K562 (cell line): ENCODE measurements at regions not wholly inside any gene's neighbourhood (a gene's known extent, or its start where the extent isn't known, plus 50 kb on each side); places are given as distances from the start of the nearest gene placed in this dataset.
A peak's percentile ranks its signal among the peaks of the same experiment; 100 is the strongest.

Source experiments
- ATAC-seq: fragments of 200-7000 bp; cut with Tn5 transposase; 3 replicates; pipeline ENCODE4 v1.9.1; 2020; ENCODE audit warnings: moderate library complexity
- BruUV-seq: library from RNA; stranded (reverse); fragments of 400-500 nt; replicated peaks from 2 replicates; lab custom pipeline; 2021; lab: Mats Ljungman, UMichigan
- CTCF ChIA-PET: fragments of 300-600 bp; formaldehyde crosslinking; extraction: SDS; loops from one replicate; lab custom pipeline; 2021; ENCODE audit warnings: low intra/inter-chr PET ratio; lab: Yijun Ruan, JAX
- POLR2A ChIA-PET: fragments of 300-600, 350-650 bp; sonication (Branson Sonifier 250); formaldehyde crosslinking; extraction: SDS; loops from one replicate; lab custom pipeline; 2021; ENCODE audit warnings: antibody characterized with exemption, inconsistent platforms; lab: Yijun Ruan, JAX
- DNase-seq, 4 experiments: peaks; one replicate each; pipeline versions ENCODE4 v3.0.0 to v3.0.0-alpha.2; 2011 to 2018; ENCODE audit warnings: low spot score in 3 of 4, mixed read lengths in 3 of 4; ENCODE audit errors: extremely low read depth in 1 of 4
- FAIRE-seq: peaks from 2 replicates; lab custom pipeline; 2011; peaks lifted over from hg19 to GRCh38; lab: Jason Lieb, UNC
- H2AFZ ChIP-seq: 2 replicates; pipeline ENCODE4 v1.6.0; 2011; ENCODE audit warnings: low read depth, low read length, control low read depth, inconsistent platforms
- H3K27ac ChIP-seq: fragments of 200-600 bp; 3 replicates; pipeline ENCODE4 v1.8.0; 2011; ENCODE audit warnings: low read depth, mild to moderate bottlenecking, control low read depth, inconsistent platforms, low read length, moderate library complexity, mixed read lengths; ENCODE audit errors: extremely low read depth
- H3K27me3 ChIP-seq, 2 experiments: fragments of 300-600 bp in 1 of 2; 2 replicates in 1 of 2; 3 replicates in 1 of 2; pipeline versions ENCODE4 v1.6.0 to v1.8.0; 2011; ENCODE audit warnings: inconsistent platforms in 2 of 2, low read length in 2 of 2, mild to moderate bottlenecking in 1 of 2, mixed read lengths in 1 of 2, moderate library complexity in 1 of 2; ENCODE audit not compliant: control insufficient read depth in 2 of 2, insufficient read depth in 2 of 2
- H3K36me3 ChIP-seq: fragments of 300-600 bp; 3 replicates; pipeline ENCODE4 v1.8.0; 2011; ENCODE audit warnings: mild to moderate bottlenecking, low read length, inconsistent platforms; ENCODE audit not compliant: control insufficient read depth, insufficient read depth
- H3K4me1 ChIP-seq, 2 experiments: fragments of 200-600 bp in 1 of 2; replicated peaks in 1 of 2; 2 replicates in 1 of 2; 3 replicates in 1 of 2; pipeline versions ENCODE4 v1.5.1 to v1.8.0; 2011; ENCODE audit warnings: inconsistent platforms in 2 of 2, low read length in 2 of 2, mild to moderate bottlenecking in 1 of 2, mixed read lengths in 1 of 2, moderate library complexity in 1 of 2; ENCODE audit not compliant: control insufficient read depth in 2 of 2, insufficient read depth in 2 of 2
- H3K4me2 ChIP-seq: 2 replicates; pipeline ENCODE4 v1.6.1; 2011; ENCODE audit warnings: low read length, control low read depth, inconsistent platforms, mixed read lengths; ENCODE audit not compliant: insufficient read depth
- H3K4me3 ChIP-seq: fragments of 200-600 bp; sonication (generic), shearing (Covaris generic); 2 replicates; pipeline ENCODE4 v1.5.1; 2016; ENCODE audit warnings: control low read depth, inconsistent platforms
- H3K79me2 ChIP-seq: fragments of 200-600 bp; 3 replicates; pipeline ENCODE4 v1.8.0; 2011; ENCODE audit warnings: low read length, inconsistent platforms; ENCODE audit not compliant: control insufficient read depth, insufficient read depth
- H3K9ac ChIP-seq, 2 experiments: 2 replicates each; pipeline versions ENCODE4 v1.6.0 to v1.6.1; 2011; ENCODE audit warnings: low read depth in 2 of 2, low read length in 2 of 2, control low read depth in 1 of 2, inconsistent platforms in 1 of 2, mild to moderate bottlenecking in 1 of 2, mixed read lengths in 1 of 2; ENCODE audit not compliant: insufficient read depth in 1 of 2
- H3K9me1 ChIP-seq: one replicate; pipeline ENCODE4 v1.6.0; 2011; ENCODE audit warnings: inconsistent platforms, mild to moderate bottlenecking, low read length, moderate library complexity; ENCODE audit not compliant: control insufficient read depth, insufficient read depth
- H3K9me3 ChIP-seq: replicated peaks from 2 replicates; pipeline ENCODE4 v1.5.1; 2011; ENCODE audit warnings: low read depth, low read length, inconsistent platforms; ENCODE audit not compliant: control insufficient read depth, insufficient read depth
- H4K20me1 ChIP-seq: replicated peaks from 2 replicates; pipeline ENCODE4 v1.6.1; 2011; ENCODE audit warnings: low read length, inconsistent platforms, mixed read lengths; ENCODE audit not compliant: control insufficient read depth, insufficient read depth
- CEBPG ChIP-seq, 3 experiments: fragments of 200-800 bp in 1 of 3; sonication (Bioruptor generic) in 1 of 3; sonication (generic) in 1 of 3; formaldehyde crosslinking in 1 of 3; IDR thresholded peaks in 2 of 3; conservative IDR thresholded peaks in 1 of 3; 2 replicates each; pipeline versions ENCODE4 v1.6.1 to v1.8.0; 2016 to 2022; ENCODE audit warnings: missing compliant biosample characterization in 2 of 3, missing genetic modification characterization in 2 of 3, mild to moderate bottlenecking in 1 of 3, missing genetic modification reagents in 1 of 3
- CHCHD3 ChIP-seq: fragments of 250-450 bp; sonication (Bioruptor Pico); IDR thresholded peaks from 2 replicates; pipeline ENCODE4 v2.1.2; 2022; ENCODE audit warnings: mild to moderate bottlenecking
- MEIS2 ChIP-seq: fragments of 450-650 bp; IDR thresholded peaks from 2 replicates; pipeline ENCODE4 v1.6.1; 2014; ENCODE audit warnings: mild to moderate bottlenecking; ENCODE audit not compliant: partially characterized antibody
- NFIC ChIP-seq: fragments of 450-650 bp; IDR thresholded peaks from 2 replicates; pipeline ENCODE4 v1.6.1; 2017; ENCODE audit warnings: mild to moderate bottlenecking, inconsistent platforms
- WGBS: fragments of 100-300 bp; shearing (Covaris generic); methylation state at CpG from one replicate; pipeline ENCODE4 v1.1.6; 2016; ENCODE audit warnings: low coverage, mixed read lengths; ENCODE audit not compliant: insufficient coverage; ENCODE audit errors: missing lambda C conversion rate; 5-methylcytosine and 5-hydroxymethylcytosine counted together
- in situ Hi-C: fragments of 300-500 bp; cut with MboI; formaldehyde crosslinking; loops from 4 replicates; pipeline ENCODE4 v1.15.0; 2018; ENCODE audit warnings: inconsistent platforms, mixed read lengths
- intact Hi-C: fragments of 100-400 bp; cut with micrococcal nuclease; formaldehyde crosslinking; loops from 2 replicates; pipeline ENCODE4 v1.14.2; 2022
- TF ChIP-seq, protein P1 (sequence below), 2 experiments: fragments of 450-650 bp; conservative IDR thresholded peaks; 2 replicates each; pipeline ENCODE4 v1.6.1; 2017; ENCODE audit warnings: mild to moderate bottlenecking in 2 of 2, moderate library complexity in 2 of 2

DNA sequence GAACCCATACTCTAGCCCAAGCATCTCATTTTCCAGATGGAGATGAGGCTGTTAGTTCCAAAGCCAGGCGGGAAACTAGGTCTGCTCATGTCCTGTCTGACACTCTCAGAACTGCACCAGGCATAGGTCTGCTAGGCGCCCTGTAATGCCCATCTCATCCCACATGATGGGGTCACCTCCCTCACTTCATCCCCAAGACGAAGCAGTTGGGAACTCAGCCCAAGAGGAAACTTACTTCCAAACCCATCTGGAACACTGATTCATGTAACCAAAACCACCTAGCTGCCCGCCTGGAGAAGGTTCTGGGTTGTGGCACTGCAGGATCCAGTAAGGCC is 84.0 kb upstream of the PRNP start (continued):
- TF ChIP-seq CEBPG (CRISPR knock-in tag; IDR thresholded peaks at IDR 0.05) (no peak), CEBPG (tag; conservative IDR thresholded peaks at IDR 0.05 in 1 of 2, IDR thresholded peaks at IDR 0.05 in 1 of 2) (no peak), CHCHD3 (CRISPR knock-in tag) (no peak)
- TF ChIP-seq, protein P1, sequence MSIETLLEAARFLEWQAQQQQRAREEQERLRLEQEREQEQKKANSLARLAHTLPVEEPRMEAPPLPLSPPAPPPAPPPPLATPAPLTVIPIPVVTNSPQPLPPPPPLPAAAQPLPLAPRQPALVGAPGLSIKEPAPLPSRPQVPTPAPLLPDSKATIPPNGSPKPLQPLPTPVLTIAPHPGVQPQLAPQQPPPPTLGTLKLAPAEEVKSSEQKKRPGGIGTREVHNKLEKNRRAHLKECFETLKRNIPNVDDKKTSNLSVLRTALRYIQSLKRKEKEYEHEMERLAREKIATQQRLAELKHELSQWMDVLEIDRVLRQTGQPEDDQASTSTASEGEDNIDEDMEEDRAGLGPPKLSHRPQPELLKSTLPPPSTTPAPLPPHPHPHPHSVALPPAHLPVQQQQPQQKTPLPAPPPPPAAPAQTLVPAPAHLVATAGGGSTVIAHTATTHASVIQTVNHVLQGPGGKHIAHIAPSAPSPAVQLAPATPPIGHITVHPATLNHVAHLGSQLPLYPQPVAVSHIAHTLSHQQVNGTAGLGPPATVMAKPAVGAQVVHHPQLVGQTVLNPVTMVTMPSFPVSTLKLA (conservative IDR thresholded peaks at IDR 0.05), result no peak

DNA sequence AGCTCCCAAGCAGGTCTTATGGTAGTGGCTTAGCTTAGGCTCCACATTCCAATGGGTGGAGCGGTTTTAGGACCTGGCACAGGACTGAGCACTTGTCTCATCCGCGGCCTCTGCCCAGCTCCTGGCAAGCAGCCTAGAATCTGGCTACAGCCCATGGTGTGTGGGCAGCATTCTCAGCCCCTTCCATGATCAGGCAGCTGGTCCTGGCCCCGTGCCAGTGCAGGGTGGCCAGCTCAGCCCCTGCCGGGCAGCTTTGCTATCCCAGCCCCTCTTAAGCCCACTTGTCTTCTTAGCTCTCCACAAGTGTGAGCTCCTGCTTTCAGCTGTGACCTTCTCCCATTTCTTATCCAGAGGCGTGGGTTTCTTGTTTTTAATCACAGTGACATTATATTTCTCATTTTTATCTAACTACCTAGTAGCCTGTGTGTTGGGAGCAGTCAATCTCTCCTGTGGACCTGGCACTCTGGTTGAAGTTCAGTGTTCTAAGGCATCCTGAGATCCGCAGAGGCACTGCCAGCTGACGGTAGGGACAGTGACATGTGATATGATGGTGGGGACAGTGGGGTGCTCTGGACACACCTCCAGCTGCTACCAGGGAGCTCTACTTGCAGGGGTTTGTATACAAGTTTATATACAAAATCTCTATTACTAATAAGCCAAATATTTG is 84.5 kb upstream of the PRNP start:
- ChIA-PET CTCF (no interaction called here), POLR2A (interaction anchor here (0.5 to 2.1 kb wide), 4 partner anchors 122 to 885 kb away, joined by 3 to 5 read pairs (median 4); no protein-coding TSS in a partner anchor)
- no peaks in the 10 kb centered on the region for H3K9me3 ChIP-seq
- no peak for ATAC-seq
- no peaks in the 10 kb centered on the region for H4K20me1 ChIP-seq
- no peak for DNase-seq
- in situ Hi-C loops, result loop anchor here (10.0 kb wide), 1 partner anchor 343 kb away; no protein-coding TSS in a partner anchor
- no TSS peak for BruUV-seq
- TF ChIP-seq NFIC, result peak; percentile 47
- no peak for TF ChIP-seq MEIS2
- TF ChIP-seq, all 486 proteins: peak for 1
- intact Hi-C loops, result loop anchor here (10.0 kb wide), 2 partner anchors 353 to 593 kb away; no protein-coding TSS in a partner anchor
- WGBS, result 3% methylated on average over 8 of the region's 8 CpGs
- H3K79me2 ChIP-seq, result no peaks in the 10 kb centered on the region
- H3K36me3 ChIP-seq, result no peaks in the 10 kb centered on the region
- H3K27me3 ChIP-seq, result peaks cover 4 to 24% of the 10 kb centered on the region in 2 experiments; a peak in 3 of 5 replicates
- H3K4me2 ChIP-seq, result no peak overlapping the region
- H3K9me1 ChIP-seq, result no peaks in the 10 kb centered on the region
- H3K27ac ChIP-seq, result no peak overlapping the region
- no peaks in the 10 kb centered on the region for H3K4me1 ChIP-seq
- no peak for FAIRE-seq
- H3K9ac ChIP-seq, result no peak overlapping the region
- H2AFZ ChIP-seq, result no peak overlapping the region
- no peak overlapping the region for H3K4me3 ChIP-seq
